ENCODE measurements at regions not wholly inside any gene's neighbourhood (a gene's known extent, or its start where the extent isn't known, plus 50 kb on each side); places are given as distances from the start of the nearest gene placed in this dataset.
A peak's percentile ranks its signal among the peaks of the same experiment; 100 is the strongest.

DNA sequence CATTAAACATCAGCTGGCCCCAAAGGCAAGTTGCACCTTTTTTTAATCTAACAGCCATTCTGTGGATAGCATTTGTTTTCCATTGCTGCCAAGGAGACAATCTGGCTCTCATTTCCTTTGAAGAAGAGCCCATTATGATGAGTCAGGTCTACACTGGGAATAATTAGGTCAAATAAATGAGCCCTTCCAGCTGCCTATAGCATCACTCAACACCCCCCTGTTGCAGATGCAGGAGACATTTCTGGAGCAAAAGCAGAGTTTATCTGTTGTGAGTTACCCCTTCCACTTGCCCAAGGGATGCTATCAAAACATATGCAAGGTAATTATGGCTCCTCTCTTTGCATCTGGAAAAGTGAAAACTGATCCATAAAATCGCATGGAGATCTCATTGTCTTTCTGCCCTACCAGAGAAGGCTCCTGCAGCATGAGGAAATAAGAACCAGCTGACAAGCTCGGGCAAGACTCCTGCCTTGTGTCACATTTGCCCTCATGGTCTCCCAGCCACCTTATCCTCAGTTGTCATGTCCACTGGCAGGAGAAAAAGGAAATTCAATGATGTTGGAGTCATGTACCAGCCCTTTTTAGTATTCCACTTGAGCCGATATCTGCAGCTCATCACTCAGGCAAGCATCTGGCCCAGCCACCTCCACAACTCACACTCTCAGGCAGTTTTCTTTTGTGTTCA is 135.9 kb downstream of the SLC30A10 start:
- no peaks in the 10 kb centered on the region for H3K9me3 ChIP-seq (ENCODE audit: control insufficient read depth, insufficient read depth, low read length)
- H3K36me3 ChIP-seq (ENCODE audit: control insufficient read depth, insufficient read depth, low read length) = no peaks in the 10 kb centered on the region
- no peak overlapping the region for H3K27ac ChIP-seq (ENCODE audit: low read depth, low read length)
- H3K4me1 ChIP-seq (ENCODE audit: control insufficient read depth, insufficient read depth, low read length) = peaks cover 3% of the 10 kb centered on the region
- 88% methylated on average over 1 of the region's 3 CpGs for WGBS (ENCODE audit: insufficient coverage)
- no peak overlapping the region for H3K4me3 ChIP-seq (ENCODE audit: low read depth, low read length)
- no peaks in the 10 kb centered on the region for H3K27me3 ChIP-seq (ENCODE audit: control insufficient read depth, insufficient read depth, low read length)
- DNase-seq (ENCODE audit: low read depth in 4 of 6, low spot score in 6 of 6) = peak in 2 of 6 donors; percentile 24 to 76

DNA sequence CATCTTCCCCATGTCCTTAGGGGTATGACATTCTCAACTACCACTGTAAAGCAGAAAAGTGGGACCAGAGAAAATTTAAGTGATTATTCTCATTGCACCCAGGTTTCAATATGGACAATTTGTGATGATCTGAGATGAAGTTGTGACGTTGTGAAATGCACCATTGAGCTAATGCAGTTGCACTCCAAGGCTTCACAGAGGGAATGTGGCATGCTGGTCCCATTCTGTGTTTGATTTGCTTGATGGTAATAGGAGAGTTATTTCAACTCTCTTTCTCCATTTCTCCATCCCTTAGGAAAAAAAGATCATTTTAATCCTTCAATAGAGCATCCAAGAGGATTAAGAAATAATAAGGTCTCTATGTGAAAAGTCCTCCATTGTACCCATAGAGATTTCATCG is 136.6 kb downstream of the SLC30A10 start:
- WGBS (ENCODE audit: insufficient coverage) = 67% methylated on average over 1 of the region's 2 CpGs
- Histone ChIP-seq H3K4me3 (ENCODE audit: low read depth, low read length) (no peak overlapping the region), H3K27ac (ENCODE audit: low read depth, low read length) (no peak overlapping the region), H3K4me1 (ENCODE audit: control insufficient read depth, insufficient read depth, low read length) (peaks cover 3% of the 10 kb centered on the region), H3K36me3 (ENCODE audit: control insufficient read depth, insufficient read depth, low read length) (no peaks in the 10 kb centered on the region), H3K9me3 (ENCODE audit: control insufficient read depth, insufficient read depth, low read length) (no peaks in the 10 kb centered on the region), H3K27me3 (ENCODE audit: control insufficient read depth, insufficient read depth, low read length) (no peaks in the 10 kb centered on the region)
- no peak for DNase-seq (ENCODE audit: low read depth in 4 of 6, low spot score in 6 of 6)

DNA sequence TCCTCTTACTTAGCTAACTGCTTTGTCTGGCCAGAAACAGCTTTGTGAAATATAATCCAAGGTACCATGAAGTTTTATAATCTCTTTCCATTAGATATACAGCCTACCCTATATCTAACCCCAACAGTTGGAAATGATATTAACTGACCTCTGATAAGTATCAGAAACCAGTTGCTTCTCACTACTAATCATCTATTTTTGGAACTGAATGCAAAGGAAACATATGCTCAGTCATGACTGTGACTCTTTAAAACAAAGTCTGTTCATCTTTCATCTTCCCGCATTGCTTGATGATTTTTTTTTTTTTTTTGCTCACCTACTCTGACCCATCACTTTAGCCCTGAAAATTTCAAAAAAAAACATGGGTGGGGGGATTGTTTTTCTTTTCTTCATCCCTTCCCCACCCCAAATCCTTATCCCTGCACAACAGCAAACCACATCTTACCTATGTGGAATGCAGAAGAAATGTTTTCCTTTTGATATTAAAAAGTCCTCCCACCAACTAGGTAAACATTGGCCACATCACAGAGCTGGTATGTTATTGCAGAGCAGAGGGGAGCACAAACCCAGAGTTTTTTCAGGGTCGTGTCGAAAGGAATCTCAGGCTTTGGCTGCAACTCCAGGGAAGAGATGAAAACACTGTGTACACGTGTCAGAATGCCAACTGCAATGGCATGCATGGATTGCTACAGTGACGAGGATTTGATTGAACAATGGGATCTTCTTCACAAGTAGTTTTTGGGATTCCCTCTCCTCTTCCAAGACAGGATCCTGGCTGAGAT is 137.3 kb downstream of the SLC30A10 start:
- Histone ChIP-seq H3K4me3 (ENCODE audit: low read depth, low read length) (no peak overlapping the region), H3K9me3 (ENCODE audit: control insufficient read depth, insufficient read depth, low read length) (no peaks in the 10 kb centered on the region), H3K27ac (ENCODE audit: low read depth, low read length) (no peak overlapping the region), H3K27me3 (ENCODE audit: control insufficient read depth, insufficient read depth, low read length) (no peaks in the 10 kb centered on the region), H3K4me1 (ENCODE audit: control insufficient read depth, insufficient read depth, low read length) (peaks cover 3% of the 10 kb centered on the region), H3K36me3 (ENCODE audit: control insufficient read depth, insufficient read depth, low read length) (no peaks in the 10 kb centered on the region)
- 23% methylated on average over 4 of the region's 5 CpGs for WGBS (ENCODE audit: insufficient coverage)
- no peak for DNase-seq (ENCODE audit: low read depth in 4 of 6, low spot score in 6 of 6)

DNA sequence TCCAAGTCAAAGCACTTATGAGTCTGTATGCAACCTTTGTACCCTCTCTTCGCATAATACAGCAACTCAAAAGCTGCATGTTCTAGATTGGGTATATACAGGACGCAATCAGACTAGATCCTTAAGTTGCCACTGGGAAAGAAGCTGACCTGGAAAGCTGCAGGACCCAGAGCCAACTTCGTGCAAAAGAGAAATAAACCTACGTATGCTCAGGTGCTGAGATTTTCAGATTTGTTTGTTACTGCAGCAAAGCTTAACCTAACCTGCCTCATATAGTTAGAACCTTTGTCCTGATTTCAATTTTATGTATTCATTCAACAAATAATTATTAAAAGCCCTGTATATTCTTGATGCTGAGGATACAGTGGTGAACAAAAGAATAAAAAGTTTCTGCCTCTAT is 139.7 kb downstream of the SLC30A10 start:
- Histone ChIP-seq H3K27me3 (ENCODE audit: control insufficient read depth, insufficient read depth, low read length) (no peaks in the 10 kb centered on the region), H3K4me3 (ENCODE audit: low read depth, low read length) (no peak overlapping the region), H3K27ac (ENCODE audit: low read depth, low read length) (no peak overlapping the region), H3K9me3 (ENCODE audit: control insufficient read depth, insufficient read depth, low read length) (no peaks in the 10 kb centered on the region), H3K36me3 (ENCODE audit: control insufficient read depth, insufficient read depth, low read length) (no peaks in the 10 kb centered on the region), H3K4me1 (ENCODE audit: control insufficient read depth, insufficient read depth, low read length) (no peaks in the 10 kb centered on the region)
- no peak for DNase-seq (ENCODE audit: low read depth in 4 of 6, low spot score in 6 of 6)
- WGBS (ENCODE audit: insufficient coverage) = 0% methylated on average over 1 of the region's 4 CpGs

DNA sequence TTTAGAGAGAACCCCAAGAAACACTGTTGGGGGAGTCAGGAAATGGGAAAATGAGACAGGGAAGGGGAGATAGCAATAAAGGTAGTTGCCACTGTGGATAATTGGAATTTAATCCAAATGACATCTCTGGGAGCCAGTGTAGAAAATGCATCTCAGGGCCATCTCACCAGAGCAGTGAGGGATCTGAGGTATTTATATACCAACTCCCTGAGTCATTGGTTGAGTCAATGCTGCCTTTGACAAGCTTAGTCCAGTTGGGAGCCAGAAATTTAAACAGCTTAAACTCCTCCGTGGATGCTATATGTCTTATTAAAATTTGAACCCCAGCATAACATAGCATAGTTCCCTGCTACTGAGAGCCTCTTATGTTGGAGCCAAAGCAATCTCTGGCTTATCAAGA is 140.3 kb downstream of the SLC30A10 start:
- H3K9me3 ChIP-seq (ENCODE audit: control insufficient read depth, insufficient read depth, low read length) = no peaks in the 10 kb centered on the region
- H3K27me3 ChIP-seq (ENCODE audit: control insufficient read depth, insufficient read depth, low read length) = no peaks in the 10 kb centered on the region
- no peak overlapping the region for H3K4me3 ChIP-seq (ENCODE audit: low read depth, low read length)
- H3K27ac ChIP-seq (ENCODE audit: low read depth, low read length) = no peak overlapping the region
- WGBS (ENCODE audit: insufficient coverage) = 100% methylated on average over 1 of the region's 1 CpG
- H3K4me1 ChIP-seq (ENCODE audit: control insufficient read depth, insufficient read depth, low read length) = no peaks in the 10 kb centered on the region
- H3K36me3 ChIP-seq (ENCODE audit: control insufficient read depth, insufficient read depth, low read length) = no peaks in the 10 kb centered on the region
- DNase-seq (ENCODE audit: low read depth in 4 of 6, low spot score in 6 of 6) = no peak

DNA sequence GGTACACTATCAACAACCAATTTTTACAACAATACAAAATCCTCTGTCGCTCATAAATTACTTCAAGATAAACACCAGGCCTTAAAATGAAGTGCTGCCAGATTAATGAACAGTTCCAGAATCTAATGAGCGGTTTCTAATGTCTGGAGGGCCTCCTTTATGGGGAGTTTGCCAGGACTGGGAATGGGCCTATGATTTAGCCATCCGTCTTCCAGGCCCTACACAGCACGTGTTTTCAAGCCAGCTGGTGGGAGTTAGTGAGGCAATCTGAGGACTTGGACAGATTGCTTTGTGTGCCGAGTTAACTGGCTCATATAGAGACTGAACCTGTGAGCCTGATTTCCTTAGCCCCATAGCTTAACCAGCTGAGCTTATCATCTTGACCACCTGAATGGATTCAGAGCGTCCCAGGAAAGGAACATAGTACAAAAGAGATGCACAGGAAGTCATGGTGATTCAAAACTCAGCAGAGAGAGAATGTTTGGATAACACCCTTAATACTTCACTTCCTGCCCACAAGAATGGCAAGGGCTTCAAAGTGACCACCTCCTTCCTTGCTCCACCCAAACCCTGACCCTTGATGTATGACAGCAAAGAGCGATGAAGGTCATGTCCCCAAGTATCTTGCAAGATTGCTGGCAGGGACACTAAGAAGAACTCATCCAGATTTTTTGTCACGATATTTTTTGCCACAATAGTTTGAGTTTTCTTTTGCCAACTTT is 143.5 kb downstream of the SLC30A10 start:
- H3K27me3 ChIP-seq (ENCODE audit: control insufficient read depth, insufficient read depth, low read length) = no peaks in the 10 kb centered on the region
- H3K9me3 ChIP-seq (ENCODE audit: control insufficient read depth, insufficient read depth, low read length) = no peaks in the 10 kb centered on the region
- H3K4me1 ChIP-seq (ENCODE audit: control insufficient read depth, insufficient read depth, low read length) = no peaks in the 10 kb centered on the region
- H3K36me3 ChIP-seq (ENCODE audit: control insufficient read depth, insufficient read depth, low read length) = no peaks in the 10 kb centered on the region
- DNase-seq (ENCODE audit: low read depth in 4 of 6, low spot score in 6 of 6) = peak in 2 of 6 donors; percentile 50 to 53
- H3K4me3 ChIP-seq (ENCODE audit: low read depth, low read length) = no peak overlapping the region
- WGBS (ENCODE audit: insufficient coverage) = 91% methylated on average over 3 of the region's 8 CpGs
- H3K27ac ChIP-seq (ENCODE audit: low read depth, low read length) = no peak overlapping the region

DNA sequence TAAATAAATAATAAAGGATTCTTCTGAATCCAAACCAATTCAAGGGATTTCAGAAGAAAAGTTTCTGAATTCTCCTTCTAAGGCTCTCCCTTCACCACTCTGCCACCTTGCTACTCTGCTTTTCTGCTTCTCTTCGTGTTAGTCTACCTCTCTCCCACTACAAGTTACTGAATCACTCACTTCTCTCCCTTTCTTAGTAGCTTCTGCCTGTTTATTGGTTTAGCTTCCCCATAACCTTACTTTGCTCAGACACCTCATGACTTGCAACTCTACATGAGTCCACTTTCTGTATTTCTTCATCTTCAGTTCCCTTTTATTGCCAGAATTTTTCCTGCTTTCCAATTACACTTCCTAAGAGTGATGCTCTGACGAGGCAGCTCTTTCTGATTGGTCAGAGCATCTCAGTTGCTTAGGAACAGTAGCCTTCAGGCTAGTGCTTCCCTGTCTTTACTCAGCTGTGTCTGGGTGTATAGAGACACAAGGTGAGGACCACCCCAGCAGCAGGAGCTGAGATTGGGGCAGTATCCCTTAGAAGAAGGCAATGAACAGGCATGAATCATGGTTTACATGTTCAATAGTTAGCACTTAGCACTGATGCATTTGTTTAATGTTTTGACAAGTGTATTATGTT is 144.6 kb downstream of the SLC30A10 start:
- Histone ChIP-seq H3K36me3 (ENCODE audit: control insufficient read depth, insufficient read depth, low read length) (no peaks in the 10 kb centered on the region), H3K4me1 (ENCODE audit: control insufficient read depth, insufficient read depth, low read length) (no peaks in the 10 kb centered on the region), H3K9me3 (ENCODE audit: control insufficient read depth, insufficient read depth, low read length) (no peaks in the 10 kb centered on the region), H3K27ac (ENCODE audit: low read depth, low read length) (no peak overlapping the region), H3K27me3 (ENCODE audit: control insufficient read depth, insufficient read depth, low read length) (no peaks in the 10 kb centered on the region), H3K4me3 (ENCODE audit: low read depth, low read length) (no peak overlapping the region)
- 65% methylated on average over 2 of the region's 2 CpGs for WGBS (ENCODE audit: insufficient coverage)
- DNase-seq (ENCODE audit: low read depth in 4 of 6, low spot score in 6 of 6) = peak in 4 of 6 donors; percentile 24 to 88 (median 48)

DNA sequence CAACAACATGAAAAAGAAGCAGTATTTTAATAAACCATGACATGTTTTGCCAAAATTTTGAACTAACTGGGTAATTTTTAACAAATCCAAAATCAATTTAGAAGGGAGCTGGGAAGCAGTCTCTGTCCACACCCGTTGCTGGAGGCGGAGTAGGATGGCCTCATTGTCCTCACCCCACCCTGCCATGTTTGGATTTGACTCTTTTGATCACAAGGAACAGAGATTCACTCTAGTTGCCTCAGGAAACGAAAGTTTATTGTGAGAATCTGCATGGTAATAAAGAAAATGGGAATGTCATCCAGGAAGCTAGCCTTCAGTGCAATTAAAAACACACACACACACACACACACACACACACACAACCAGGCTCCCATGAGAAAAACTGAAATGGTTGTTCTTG is 145.4 kb downstream of the SLC30A10 start:
- H3K27me3 ChIP-seq (ENCODE audit: control insufficient read depth, insufficient read depth, low read length) = no peaks in the 10 kb centered on the region
- no peak for DNase-seq (ENCODE audit: low read depth in 4 of 6, low spot score in 6 of 6)
- no peaks in the 10 kb centered on the region for H3K36me3 ChIP-seq (ENCODE audit: control insufficient read depth, insufficient read depth, low read length)
- no peaks in the 10 kb centered on the region for H3K9me3 ChIP-seq (ENCODE audit: control insufficient read depth, insufficient read depth, low read length)
- H3K4me3 ChIP-seq (ENCODE audit: low read depth, low read length) = no peak overlapping the region
- no peak overlapping the region for H3K27ac ChIP-seq (ENCODE audit: low read depth, low read length)
- H3K4me1 ChIP-seq (ENCODE audit: control insufficient read depth, insufficient read depth, low read length) = no peaks in the 10 kb centered on the region
- no CpG with 5 or more reads among the region's 3 CpGs for WGBS (ENCODE audit: insufficient coverage)

DNA sequence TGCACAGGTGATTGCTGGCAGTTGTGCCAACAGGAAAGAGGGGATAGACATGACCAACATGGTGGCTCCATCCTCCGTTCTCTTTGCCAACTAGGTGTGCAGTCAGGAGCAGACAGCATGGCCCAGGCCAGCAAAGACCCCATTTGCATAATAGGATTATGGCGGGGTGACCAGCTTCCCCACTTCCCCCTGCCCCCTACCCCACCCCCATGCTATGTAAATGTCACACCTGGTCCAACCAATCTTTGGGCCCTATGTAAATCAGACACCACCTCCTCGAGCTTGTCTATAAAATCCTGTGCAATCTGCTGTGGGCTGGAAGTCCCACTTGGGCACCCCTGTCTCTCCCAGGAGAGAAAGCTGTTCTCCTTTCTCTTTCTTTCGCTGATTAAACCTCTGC is 146.0 kb downstream of the SLC30A10 start:
- Histone ChIP-seq H3K36me3 (ENCODE audit: control insufficient read depth, insufficient read depth, low read length) (no peaks in the 10 kb centered on the region), H3K9me3 (ENCODE audit: control insufficient read depth, insufficient read depth, low read length) (no peaks in the 10 kb centered on the region), H3K27me3 (ENCODE audit: control insufficient read depth, insufficient read depth, low read length) (no peaks in the 10 kb centered on the region), H3K27ac (ENCODE audit: low read depth, low read length) (no peak overlapping the region), H3K4me1 (ENCODE audit: control insufficient read depth, insufficient read depth, low read length) (no peaks in the 10 kb centered on the region), H3K4me3 (ENCODE audit: low read depth, low read length) (no peak overlapping the region)
- WGBS (ENCODE audit: insufficient coverage) = 90% methylated on average over 2 of the region's 4 CpGs
- DNase-seq (ENCODE audit: low read depth in 4 of 6, low spot score in 6 of 6) = no peak
